ENCODE measurements at regions not wholly inside any gene's neighbourhood (a gene's known extent, or its start where the extent isn't known, plus 50 kb on each side); places are given as distances from the start of the nearest gene placed in this dataset.

GRCh38 chr10:44771233-44771995, 139.7 kb upstream of the TMEM72 start:
- peaks cover 2% of the 10 kb centered on the region for H3K27me3 Mint-ChIP-seq
- H3K36me3 Mint-ChIP-seq (ENCODE audit: low read depth), result no peaks in the 10 kb centered on the region
- no peak for DNase-seq
- H3K27ac Mint-ChIP-seq, result no peak overlapping the region
- ChIA-PET POLR2A (no interaction called here), CTCF (no interaction called here)
- H3K4me3 Mint-ChIP-seq, result no peak overlapping the region
- no peaks in the 10 kb centered on the region for H3K4me1 Mint-ChIP-seq
- no peaks in the 10 kb centered on the region for H3K9me3 Mint-ChIP-seq

GRCh38 chr10:44773565-44773964, 137.6 kb upstream of the TMEM72 start:
- ChIA-PET POLR2A (no interaction called here), CTCF (no interaction called here)
- Mint-ChIP-seq H3K27me3 (peaks cover 2% of the 10 kb centered on the region), H3K36me3 (ENCODE audit: low read depth) (no peaks in the 10 kb centered on the region), H3K4me3 (no peak overlapping the region), H3K4me1 (no peaks in the 10 kb centered on the region), H3K27ac (no peak overlapping the region), H3K9me3 (no peaks in the 10 kb centered on the region)
- DNase-seq, result no peak

- Mint-ChIP-seq H3K27me3 (peaks cover 3% of the 10 kb centered on the region), H3K4me3 (no peak overlapping the region), H3K9me3 (no peaks in the 10 kb centered on the region), H3K27ac (no peak overlapping the region), H3K4me1 (no peaks in the 10 kb centered on the region), H3K36me3 (ENCODE audit: low read depth) (no peaks in the 10 kb centered on the region)
- CTCF ChIA-PET, result no interaction called here
- DNase-seq, result no peak
- POLR2A ChIA-PET, result no interaction called here
Observed at GRCh38 chr10:44774676-44775401, 136.3 kb upstream of the TMEM72 start.

GRCh38 chr10:44775402-44775741, 135.8 kb upstream of the TMEM72 start:
- H3K4me1 Mint-ChIP-seq, result no peaks in the 10 kb centered on the region
- H3K36me3 Mint-ChIP-seq (ENCODE audit: low read depth), result no peaks in the 10 kb centered on the region
- H3K4me3 Mint-ChIP-seq, result no peak overlapping the region
- peaks cover 4% of the 10 kb centered on the region for H3K27me3 Mint-ChIP-seq
- DNase-seq, result no peak
- ChIA-PET POLR2A (no interaction called here), CTCF (no interaction called here)
- no peak overlapping the region for H3K27ac Mint-ChIP-seq
- H3K9me3 Mint-ChIP-seq, result no peaks in the 10 kb centered on the region

GRCh38 chr10:44776181-44776580, 135.0 kb upstream of the TMEM72 start:
- Mint-ChIP-seq H3K36me3 (ENCODE audit: low read depth) (no peaks in the 10 kb centered on the region), H3K4me1 (no peaks in the 10 kb centered on the region), H3K27me3 (peaks cover 1% of the 10 kb centered on the region), H3K9me3 (no peaks in the 10 kb centered on the region), H3K4me3 (no peak overlapping the region), H3K27ac (no peak overlapping the region)
- ChIA-PET CTCF (no interaction called here), POLR2A (no interaction called here)
- DNase-seq, result no peak

- Mint-ChIP-seq H3K27me3 (peaks cover 1% of the 10 kb centered on the region), H3K36me3 (ENCODE audit: low read depth) (no peaks in the 10 kb centered on the region), H3K4me1 (no peaks in the 10 kb centered on the region), H3K4me3 (no peak overlapping the region), H3K9me3 (no peaks in the 10 kb centered on the region), H3K27ac (no peak overlapping the region)
- ChIA-PET POLR2A (no interaction called here), CTCF (no interaction called here)
- no peak for DNase-seq
Observed at GRCh38 chr10:44779511-44779910, 131.6 kb upstream of the TMEM72 start.

- Mint-ChIP-seq H3K9me3 (no peaks in the 10 kb centered on the region), H3K36me3 (ENCODE audit: low read depth) (no peaks in the 10 kb centered on the region), H3K27ac (no peak overlapping the region), H3K4me1 (no peaks in the 10 kb centered on the region), H3K27me3 (peaks cover 1% of the 10 kb centered on the region), H3K4me3 (no peak overlapping the region)
- CTCF ChIA-PET, result no interaction called here
- POLR2A ChIA-PET, result no interaction called here
- no peak for DNase-seq
Observed at GRCh38 chr10:44780426-44780825, 130.7 kb upstream of the TMEM72 start.

- ChIA-PET POLR2A (no interaction called here), CTCF (no interaction called here)
- Mint-ChIP-seq H3K4me1 (no peaks in the 10 kb centered on the region), H3K4me3 (no peak overlapping the region), H3K9me3 (no peaks in the 10 kb centered on the region), H3K36me3 (ENCODE audit: low read depth) (no peaks in the 10 kb centered on the region), H3K27me3 (peaks cover 1% of the 10 kb centered on the region), H3K27ac (no peak overlapping the region)
- DNase-seq, result no peak
Observed at GRCh38 chr10:44781131-44781530, 130.0 kb upstream of the TMEM72 start.

GRCh38 chr10:44786286-44786850, 124.8 kb upstream of the TMEM72 start:
- H3K4me1 Mint-ChIP-seq, result no peaks in the 10 kb centered on the region
- no peaks in the 10 kb centered on the region for H3K36me3 Mint-ChIP-seq (ENCODE audit: low read depth)
- no peaks in the 10 kb centered on the region for H3K27me3 Mint-ChIP-seq
- no peak overlapping the region for H3K27ac Mint-ChIP-seq
- ChIA-PET CTCF (no interaction called here), POLR2A (no interaction called here)
- no peak overlapping the region for H3K4me3 Mint-ChIP-seq
- DNase-seq, result no peak
- no peaks in the 10 kb centered on the region for H3K9me3 Mint-ChIP-seq

GRCh38 chr10:44787480-44788075, 123.6 kb upstream of the TMEM72 start:
- no peaks in the 10 kb centered on the region for H3K36me3 Mint-ChIP-seq (ENCODE audit: low read depth)
- ChIA-PET CTCF (no interaction called here), POLR2A (no interaction called here)
- no peak overlapping the region for H3K27ac Mint-ChIP-seq
- H3K4me1 Mint-ChIP-seq, result no peaks in the 10 kb centered on the region
- H3K27me3 Mint-ChIP-seq, result no peaks in the 10 kb centered on the region
- no peak overlapping the region for H3K4me3 Mint-ChIP-seq
- no peak for DNase-seq
- H3K9me3 Mint-ChIP-seq, result no peaks in the 10 kb centered on the region

GRCh38 chr10:44788147-44789129, 122.7 kb upstream of the TMEM72 start:
- no peaks in the 10 kb centered on the region for H3K9me3 Mint-ChIP-seq
- no peak overlapping the region for H3K27ac Mint-ChIP-seq
- no peak for DNase-seq
- no peak overlapping the region for H3K4me3 Mint-ChIP-seq
- no peaks in the 10 kb centered on the region for H3K27me3 Mint-ChIP-seq
- H3K36me3 Mint-ChIP-seq (ENCODE audit: low read depth), result no peaks in the 10 kb centered on the region
- ChIA-PET CTCF (no interaction called here), POLR2A (no interaction called here)
- no peaks in the 10 kb centered on the region for H3K4me1 Mint-ChIP-seq

GRCh38 chr10:44792119-44792775, 118.9 kb upstream of the TMEM72 start:
- Mint-ChIP-seq H3K27ac (no peak overlapping the region), H3K27me3 (no peaks in the 10 kb centered on the region), H3K4me1 (no peaks in the 10 kb centered on the region), H3K4me3 (no peak overlapping the region), H3K9me3 (no peaks in the 10 kb centered on the region), H3K36me3 (ENCODE audit: low read depth) (no peaks in the 10 kb centered on the region)
- ChIA-PET CTCF (no interaction called here), POLR2A (no interaction called here)
- DNase-seq, result no peak

- no peaks in the 10 kb centered on the region for H3K36me3 Mint-ChIP-seq (ENCODE audit: low read depth)
- ChIA-PET POLR2A (no interaction called here), CTCF (no interaction called here)
- no peak for DNase-seq
- no peak overlapping the region for H3K4me3 Mint-ChIP-seq
- H3K27me3 Mint-ChIP-seq, result peaks cover 11% of the 10 kb centered on the region
- H3K4me1 Mint-ChIP-seq, result no peaks in the 10 kb centered on the region
- H3K9me3 Mint-ChIP-seq, result no peaks in the 10 kb centered on the region
- H3K27ac Mint-ChIP-seq, result no peak overlapping the region
Observed at GRCh38 chr10:44799966-44800365, 111.2 kb upstream of the TMEM72 start.

All from activated CD4-positive, alpha-beta memory T cell treated with anti-CD3 and anti-CD28 coated beads, Interleukin-2, amount 10 ng/mL, durations not matched to agents 7 days and 5 days (primary cell).